Smooth muscle cell (in vitro differentiated cells): ENCODE measurements at regions not wholly inside any gene's neighbourhood (a gene's known extent, or its start where the extent isn't known, plus 50 kb on each side); places are given as distances from the start of the nearest gene placed in this dataset.

Experiments
- DNase-seq: peaks from one replicate; lab custom pipeline; 2025; ENCODE audit not compliant: unreplicated experiment; lab: John Stamatoyannopoulos, UW
- H2AFZ ChIP-seq: fragments of 200-600 bp; sonication (generic); 2 replicates; pipeline ENCODE4 v1.6.0; 2016; ENCODE audit warnings: antibody characterized with exemption, low read depth, mild to moderate bottlenecking
- H3F3A ChIP-seq: fragments of 200-600 bp; sonication (generic); 2 replicates; pipeline ENCODE4 v1.6.0; 2017; ENCODE audit warnings: antibody characterized with exemption, low read depth
- H3K27ac ChIP-seq: fragments of 200-600 bp; sonication (generic); 2 replicates; pipeline ENCODE4 v1.5.1; 2016; ENCODE audit warnings: low read depth, mild to moderate bottlenecking
- H3K27me3 ChIP-seq: fragments of 200-600 bp; sonication (generic); 2 replicates; pipeline ENCODE4 v1.6.1; 2016; ENCODE audit warnings: low read depth, mild to moderate bottlenecking
- H3K36me3 ChIP-seq: fragments of 200-600 bp; sonication (generic); 2 replicates; pipeline ENCODE4 v1.5.1; 2016; ENCODE audit warnings: low read depth
- H3K4me1 ChIP-seq: fragments of 200-600 bp; sonication (generic); 2 replicates; pipeline ENCODE4 v1.5.1; 2016; ENCODE audit warnings: low read depth
- H3K4me2 ChIP-seq: fragments of 200-600 bp; sonication (generic); 2 replicates; pipeline ENCODE4 v1.6.0; 2016; ENCODE audit warnings: mild to moderate bottlenecking
- H3K4me3 ChIP-seq: fragments of 200-600 bp; sonication (generic); 2 replicates; pipeline ENCODE4 v1.5.1; 2016; ENCODE audit warnings: mild to moderate bottlenecking
- H3K79me2 ChIP-seq: fragments of 200-600 bp; sonication (generic); 2 replicates; pipeline ENCODE4 v1.6.0; 2016; ENCODE audit warnings: low read depth, mild to moderate bottlenecking
- H3K9ac ChIP-seq: fragments of 200-600 bp; sonication (generic); 2 replicates; pipeline ENCODE4 v1.6.0; 2016; ENCODE audit warnings: low read depth
- H3K9me3 ChIP-seq: fragments of 200-600 bp; sonication (generic); replicated peaks from 2 replicates; pipeline ENCODE4 v1.5.1; 2016; ENCODE audit warnings: low read depth
- H4K20me1 ChIP-seq: fragments of 200-600 bp; sonication (generic); 2 replicates; pipeline ENCODE4 v1.6.0; 2016; ENCODE audit warnings: low read depth
- CTCF ChIP-seq: fragments of 200-600 bp; sonication (generic); IDR thresholded peaks from 2 replicates; pipeline ENCODE4 v1.5.1; 2017; ENCODE audit warnings: borderline replicate concordance, mild to moderate bottlenecking, antibody characterized with exemption; ENCODE audit not compliant: insufficient read depth, poor library complexity, severe bottlenecking
- WGBS: methylation state at CpG from one replicate; pipeline ENCODE4 v1.1.7; 2016; ENCODE audit warnings: low lambda C conversion rate; 5-methylcytosine and 5-hydroxymethylcytosine counted together

- no peaks in the 10 kb centered on the region for H3F3A ChIP-seq
- no peaks in the 10 kb centered on the region for H3K79me2 ChIP-seq
- WGBS = 93% methylated on average over 2 of the region's 2 CpGs
- no peaks in the 10 kb centered on the region for H3K9me3 ChIP-seq
- H3K4me2 ChIP-seq = no peak overlapping the region
- H3K9ac ChIP-seq = no peak overlapping the region
- H4K20me1 ChIP-seq = no peaks in the 10 kb centered on the region
- no peaks in the 10 kb centered on the region for H3K27me3 ChIP-seq
- TF ChIP-seq CTCF = no peak
- no peak overlapping the region for H3K4me3 ChIP-seq
- H3K4me1 ChIP-seq = no peaks in the 10 kb centered on the region
- H3K36me3 ChIP-seq = no peaks in the 10 kb centered on the region
- no peak for DNase-seq
- no peak overlapping the region for H2AFZ ChIP-seq
- H3K27ac ChIP-seq = no peak overlapping the region
Measured at GRCh38 chr6:40131675-40132074, 197.4 kb upstream of the MOCS1 start.

- H3K4me1 ChIP-seq = no peaks in the 10 kb centered on the region
- WGBS = 85% methylated on average over 2 of the region's 2 CpGs
- no peak overlapping the region for H3K4me2 ChIP-seq
- TF ChIP-seq CTCF = no peak
- H3K9me3 ChIP-seq = no peaks in the 10 kb centered on the region
- H3K4me3 ChIP-seq = no peak overlapping the region
- H4K20me1 ChIP-seq = no peaks in the 10 kb centered on the region
- no peaks in the 10 kb centered on the region for H3K79me2 ChIP-seq
- no peak overlapping the region for H3K27ac ChIP-seq
- H3K9ac ChIP-seq = no peak overlapping the region
- no peak for DNase-seq
- no peaks in the 10 kb centered on the region for H3F3A ChIP-seq
- H3K27me3 ChIP-seq = no peaks in the 10 kb centered on the region
- no peak overlapping the region for H2AFZ ChIP-seq
- no peaks in the 10 kb centered on the region for H3K36me3 ChIP-seq
Measured at GRCh38 chr6:40128127-40128526, 193.9 kb upstream of the MOCS1 start.

- no peak for DNase-seq
- Histone ChIP-seq H2AFZ (no peak overlapping the region), H3K9me3 (no peaks in the 10 kb centered on the region), H3K79me2 (no peaks in the 10 kb centered on the region), H3K36me3 (no peaks in the 10 kb centered on the region), H3F3A (no peaks in the 10 kb centered on the region), H3K4me3 (no peak overlapping the region), H3K27ac (no peak overlapping the region), H3K4me2 (no peak overlapping the region), H3K9ac (no peak overlapping the region), H4K20me1 (no peaks in the 10 kb centered on the region), H3K4me1 (no peaks in the 10 kb centered on the region), H3K27me3 (no peaks in the 10 kb centered on the region)
- WGBS = 73% methylated on average over 3 of the region's 3 CpGs
- TF ChIP-seq CTCF = no peak
Measured at GRCh38 chr6:40125680-40126394, 191.6 kb upstream of the MOCS1 start.

DNA sequence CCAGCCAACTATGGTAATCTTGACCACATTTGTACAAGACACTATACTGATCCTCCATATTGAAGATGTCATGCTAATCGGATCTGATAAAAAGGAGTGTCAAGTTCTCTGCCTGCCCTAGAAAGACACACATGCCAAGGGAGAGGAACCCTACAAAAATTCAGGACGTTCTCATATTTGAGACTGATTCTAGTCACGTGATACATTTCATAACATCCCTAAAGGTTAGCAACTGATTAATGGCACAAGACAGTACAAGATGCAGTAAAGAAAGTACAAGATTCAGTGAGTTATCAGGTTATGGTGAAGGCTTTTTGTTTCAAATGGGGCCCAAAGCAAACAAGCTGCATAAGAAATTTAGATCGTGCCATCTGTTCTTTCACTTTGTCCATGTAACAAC, 190.7 kb upstream of the MOCS1 start:
- Histone ChIP-seq H3K79me2 (no peaks in the 10 kb centered on the region), H3F3A (no peaks in the 10 kb centered on the region), H3K9me3 (no peaks in the 10 kb centered on the region), H3K4me3 (no peak overlapping the region), H4K20me1 (no peaks in the 10 kb centered on the region), H3K4me1 (no peaks in the 10 kb centered on the region), H3K4me2 (no peak overlapping the region), H3K27ac (no peak overlapping the region), H2AFZ (no peak overlapping the region), H3K9ac (no peak overlapping the region), H3K27me3 (no peaks in the 10 kb centered on the region), H3K36me3 (no peaks in the 10 kb centered on the region)
- DNase-seq = no peak
- 89% methylated on average over 4 of the region's 4 CpGs for WGBS
- TF ChIP-seq CTCF = no peak
